ENCODE measurements at regions not wholly inside any gene's neighbourhood (a gene's known extent, or its start where the extent isn't known, plus 50 kb on each side); places are given as distances from the start of the nearest gene placed in this dataset.
"Not testable (repeated sequence)": the region's sequence is repeated elsewhere in the genome, so short reads cannot be mapped to it uniquely, and the experiment has no call there.

GRCh38 chr13:66074018-66074615 lies 1156.0 kb downstream of the PCDH9 start:
- POLR2A ChIA-PET = no interaction called here
- CTCF ChIA-PET = no interaction called here

- POLR2A ChIA-PET, CTCF ChIA-PET: not testable (repeated sequence)
These were observed 1158.0 kb downstream of the PCDH9 start for GRCh38 chr13:66072097-66072496.

DNA sequence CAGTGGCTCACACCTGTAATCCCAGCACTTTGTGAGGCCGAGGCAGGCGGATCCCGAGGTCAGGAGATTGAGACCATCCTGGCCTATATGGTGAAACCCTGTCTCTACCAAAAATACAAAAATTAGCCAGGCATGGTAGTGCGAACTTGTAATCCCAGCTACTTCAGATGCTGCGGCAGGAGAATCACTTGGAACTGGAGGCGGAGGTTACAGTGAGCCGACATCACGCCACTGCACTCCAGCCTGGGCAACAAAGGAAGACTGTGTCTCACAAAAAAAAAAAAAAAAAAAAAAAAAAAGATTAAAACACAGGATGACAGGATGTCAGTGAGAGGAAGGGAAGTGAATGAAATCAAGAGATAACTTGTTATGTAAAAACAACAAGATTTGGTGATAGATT lies 1158.5 kb downstream of the PCDH9 start:
- CTCF ChIA-PET = no interaction called here
- POLR2A ChIA-PET = no interaction called here

- CTCF ChIA-PET = no interaction called here
- POLR2A ChIA-PET = no interaction called here
These were observed 1159.1 kb downstream of the PCDH9 start for GRCh38 chr13:66071029-66071428.

DNA sequence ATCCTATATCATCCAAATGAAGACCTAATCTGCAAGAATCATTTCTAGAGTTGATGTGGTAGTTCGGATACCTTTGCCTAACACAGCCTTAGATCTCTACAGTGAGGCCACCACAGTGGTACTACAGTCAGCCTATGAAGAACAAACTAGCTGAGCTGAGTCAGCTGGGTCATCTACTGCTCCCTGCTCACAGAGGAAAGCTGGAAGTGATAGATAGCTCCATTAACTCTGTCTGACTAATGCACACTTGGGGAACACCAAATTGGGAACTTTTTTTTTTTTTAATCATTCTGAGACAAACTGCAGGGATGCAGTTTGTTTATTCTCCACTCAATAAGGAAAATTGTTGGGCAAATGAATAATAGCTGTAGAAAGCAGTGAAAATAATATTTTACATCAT lies 1160.6 kb downstream of the PCDH9 start:
- ChIA-PET CTCF (no interaction called here), POLR2A (no interaction called here)

GRCh38 chr13:66068683-66069082 lies 1161.5 kb downstream of the PCDH9 start:
- CTCF ChIA-PET = no interaction called here
- POLR2A ChIA-PET = no interaction called here

DNA sequence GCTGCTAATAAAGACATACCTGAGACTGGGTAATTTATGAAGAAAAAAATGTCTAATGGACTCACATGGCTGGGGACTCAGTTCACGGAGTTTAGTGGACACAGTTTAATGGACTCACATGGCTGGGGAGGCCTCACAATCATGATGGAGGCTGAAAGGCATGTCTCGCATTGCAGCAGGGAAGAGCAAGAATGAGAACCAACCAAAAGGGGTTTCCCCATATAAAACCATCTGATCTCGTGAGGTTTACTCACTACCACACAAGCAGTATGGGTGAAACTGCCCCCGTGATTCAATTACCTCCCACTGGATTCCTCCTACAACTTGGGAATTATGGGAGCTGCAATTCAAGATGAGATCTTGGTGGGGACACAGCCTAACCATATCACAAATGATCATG lies 1181.2 kb downstream of the PCDH9 start:
- ChIA-PET POLR2A (no interaction called here), CTCF (no interaction called here)

- POLR2A ChIA-PET = no interaction called here
- CTCF ChIA-PET = no interaction called here
These were observed 1189.6 kb downstream of the PCDH9 start for GRCh38 chr13:66040506-66040905.

GRCh38 chr13:66037096-66037495 lies 1193.0 kb downstream of the PCDH9 start:
- POLR2A ChIA-PET = no interaction called here
- CTCF ChIA-PET = no interaction called here

- ChIA-PET POLR2A (no interaction called here), CTCF (no interaction called here)
These were observed 1193.5 kb downstream of the PCDH9 start for GRCh38 chr13:66036636-66037035.

DNA sequence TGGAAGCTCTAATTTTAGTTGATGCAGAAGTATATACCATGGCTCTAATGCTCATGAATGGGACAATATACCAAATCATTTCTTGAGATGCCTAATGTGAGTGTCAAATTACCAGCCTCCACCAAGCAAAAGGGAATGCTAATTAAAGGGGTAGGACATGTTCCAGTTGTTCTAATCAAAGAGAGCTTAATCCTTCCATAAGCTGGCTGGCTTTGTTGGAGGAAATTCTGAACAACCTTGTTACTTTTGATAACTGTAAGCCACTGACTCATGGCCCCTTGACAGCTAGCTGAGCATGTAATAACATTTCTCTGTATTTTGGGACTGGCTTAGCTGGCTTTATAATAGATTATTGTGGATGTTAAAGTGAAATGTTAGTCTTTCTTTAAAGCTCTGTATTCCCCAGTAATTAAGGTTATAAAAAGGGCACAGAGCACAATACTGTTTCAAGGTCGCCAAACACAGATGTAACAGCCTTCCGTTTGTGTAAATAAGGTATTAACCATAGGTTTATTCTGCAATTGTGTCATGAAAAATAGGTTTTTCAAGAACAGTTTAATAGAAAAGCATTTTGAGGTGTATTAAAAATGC lies 1194.0 kb downstream of the PCDH9 start:
- ChIA-PET CTCF (no interaction called here), POLR2A (no interaction called here)

DNA sequence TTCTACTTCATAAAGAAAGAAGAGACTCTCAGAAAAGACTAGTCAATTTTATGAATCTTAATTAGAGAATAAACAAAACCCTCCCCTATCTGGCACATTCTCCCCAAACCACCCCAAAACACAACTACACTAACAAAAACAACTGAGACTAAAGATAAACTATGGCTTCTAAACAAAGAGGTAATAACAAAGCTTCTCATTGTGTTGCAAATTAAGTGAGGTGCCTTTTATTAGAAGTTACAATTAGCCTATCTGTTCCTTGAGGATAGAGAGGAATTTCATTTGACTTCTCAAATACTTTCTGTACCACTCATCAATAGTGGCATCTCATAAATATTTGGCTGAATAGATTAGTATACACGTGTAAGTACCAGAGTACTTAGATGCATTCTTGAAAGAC lies 1196.2 kb downstream of the PCDH9 start:
- ChIA-PET CTCF (no interaction called here), POLR2A (no interaction called here)

GRCh38 chr13:66021846-66022245 lies 1208.3 kb downstream of the PCDH9 start:
- ChIA-PET POLR2A (no interaction called here), CTCF (no interaction called here)

- POLR2A ChIA-PET = no interaction called here
- CTCF ChIA-PET = no interaction called here
These were observed 1215.4 kb downstream of the PCDH9 start for GRCh38 chr13:66014771-66015170.

- ChIA-PET POLR2A (no interaction called here), CTCF (no interaction called here)
These were observed 1220.9 kb downstream of the PCDH9 start for GRCh38 chr13:66009241-66009640.

DNA sequence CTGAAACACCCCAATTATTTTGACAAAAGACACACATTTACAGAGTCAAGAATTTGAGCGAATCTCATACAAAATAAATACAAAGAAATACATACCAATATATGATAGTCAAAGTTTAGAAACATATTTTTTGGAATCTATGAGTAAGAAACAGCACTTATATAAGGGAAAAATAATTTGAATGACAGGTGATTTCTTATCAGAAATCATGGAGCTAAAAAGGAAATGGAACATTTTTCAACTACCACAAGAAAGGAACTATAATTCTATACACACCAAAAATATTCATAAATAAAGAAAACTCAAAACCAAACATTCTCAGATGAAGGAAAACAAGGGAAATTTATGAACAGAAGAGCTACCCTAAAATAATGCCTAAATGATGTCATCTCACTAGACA lies 1226.6 kb downstream of the PCDH9 start:
- POLR2A ChIA-PET = no interaction called here
- CTCF ChIA-PET = no interaction called here

- ChIA-PET POLR2A (no interaction called here), CTCF (no interaction called here)
These were observed 1229.0 kb downstream of the PCDH9 start for GRCh38 chr13:66001140-66001539.

GRCh38 chr13:65999411-65999810 lies 1230.7 kb downstream of the PCDH9 start:
- ChIA-PET CTCF (no interaction called here), POLR2A (no interaction called here)

DNA sequence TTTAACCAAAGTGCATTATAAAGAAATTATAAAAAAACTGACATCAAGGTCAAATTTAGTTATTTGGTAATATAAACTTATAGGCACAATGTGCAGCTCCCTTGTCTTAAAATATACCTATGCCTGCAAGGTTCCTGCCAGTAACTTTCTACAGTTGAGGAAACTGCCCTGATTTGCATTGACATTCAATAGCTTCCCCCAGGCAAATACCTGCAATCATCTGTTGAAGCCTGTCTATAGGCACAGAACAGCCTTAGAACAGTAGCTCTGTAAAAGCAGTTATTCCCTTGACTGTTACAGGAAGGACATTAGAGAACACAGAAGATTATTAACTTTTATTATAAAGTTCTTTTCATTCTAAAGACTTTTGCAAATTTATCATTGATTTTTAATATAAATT lies 1239.5 kb downstream of the PCDH9 start:
- ChIA-PET CTCF (no interaction called here), POLR2A (no interaction called here)

GRCh38 chr13:65985612-65986011 lies 1244.5 kb downstream of the PCDH9 start:
- POLR2A ChIA-PET = no interaction called here
- CTCF ChIA-PET = no interaction called here

DNA sequence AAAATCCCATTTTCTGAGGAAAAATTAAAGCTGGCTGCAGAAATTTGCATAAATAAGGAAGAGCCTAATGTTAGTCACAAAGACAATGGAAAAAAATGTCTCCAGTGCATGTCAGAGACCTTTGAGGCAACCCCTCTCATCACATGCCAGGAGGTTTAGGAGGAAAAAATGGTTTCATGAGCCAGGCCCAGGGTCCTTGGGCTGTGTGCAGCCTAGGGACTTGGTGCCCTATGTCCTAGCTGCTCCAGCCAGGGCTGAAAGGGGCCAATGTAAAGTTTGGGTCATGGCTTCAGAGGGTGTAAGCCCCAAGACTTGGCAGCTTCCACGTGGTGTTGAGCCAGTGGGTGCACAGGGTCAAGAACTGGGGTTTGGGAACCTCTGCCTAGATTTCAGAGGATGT lies 1252.6 kb downstream of the PCDH9 start:
- CTCF ChIA-PET = no interaction called here
- POLR2A ChIA-PET = no interaction called here

DNA sequence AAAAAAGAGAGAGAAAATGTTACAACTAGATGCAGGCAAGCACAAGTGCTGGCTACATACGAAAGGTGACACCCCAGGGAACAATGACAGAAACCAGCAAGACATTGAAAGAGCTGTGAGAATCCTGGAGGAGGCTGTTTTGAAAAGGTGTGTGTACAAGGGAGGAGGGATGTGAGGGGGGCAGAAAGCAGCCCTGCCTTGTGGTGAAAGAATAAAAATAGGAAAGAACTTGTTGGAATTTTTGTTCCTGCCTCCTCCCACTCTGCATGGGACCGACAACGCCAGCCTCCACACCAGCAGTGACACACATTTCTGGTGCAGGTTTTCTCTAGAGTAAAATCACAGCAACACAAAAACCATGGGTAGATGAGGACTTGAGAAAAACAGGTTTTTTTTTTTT lies 1258.6 kb downstream of the PCDH9 start:
- ChIA-PET CTCF (no interaction called here), POLR2A (no interaction called here)

GRCh38 chr13:65966991-65967451 lies 1263.1 kb downstream of the PCDH9 start:
- ChIA-PET CTCF (no interaction called here), POLR2A (no interaction called here)

Data from activated CD8-positive, alpha-beta memory T cell treated with anti-CD3 and anti-CD28 coated beads for 36 hours (primary cell).